Cardiac fibroblast (primary cell): ENCODE measurements at regions not wholly inside any gene's neighbourhood (a gene's known extent, or its start where the extent isn't known, plus 50 kb on each side); places are given as distances from the start of the nearest gene placed in this dataset.

Source experiments
- DNase-seq, 2 donors: peaks; one replicate each; pipeline versions ENCODE4 v3.0.0 to v3.0.0-alpha.2; 2010; ENCODE audit warnings: low read depth in 2 of 2
- H3K4me3 ChIP-seq, 2 donors: replicated peaks in 1 of 2; 1 replicate in 1 of 2; 2 replicates in 1 of 2; pipeline ENCODE4 v1.5.1; 2011; ENCODE audit warnings: low read depth in 2 of 2, low read length in 2 of 2, mild to moderate bottlenecking in 2 of 2, moderate library complexity in 1 of 2
- TF ChIP-seq, protein P1 (sequence below): IDR thresholded peaks from one replicate; pipeline ENCODE4 v1.5.1; 2011; ENCODE audit warnings: low read depth, mild to moderate bottlenecking, low read length, inconsistent platforms

DNA sequence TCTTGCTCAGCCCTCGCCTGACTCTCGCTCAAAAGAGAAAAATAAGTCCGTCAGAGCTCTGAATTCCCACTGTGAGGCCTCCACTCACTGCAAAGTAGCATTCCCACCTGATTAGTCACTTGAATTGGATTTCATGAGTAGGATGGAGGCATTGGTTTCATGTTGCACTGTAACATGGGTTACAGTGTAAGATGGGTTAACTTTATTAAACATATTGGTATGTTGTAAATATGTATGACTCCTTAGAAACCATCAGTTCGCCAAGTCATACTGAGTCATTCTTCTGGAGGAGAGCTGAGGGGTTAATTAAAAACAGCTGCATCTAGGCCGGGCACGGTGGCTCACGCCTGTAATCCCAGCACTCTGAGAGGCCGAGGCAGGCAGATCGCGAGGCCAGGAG is 93.8 kb upstream of the BNC2 start:
- peak; percentile 79 to 98 for DNase-seq
- TF ChIP-seq, protein P1, sequence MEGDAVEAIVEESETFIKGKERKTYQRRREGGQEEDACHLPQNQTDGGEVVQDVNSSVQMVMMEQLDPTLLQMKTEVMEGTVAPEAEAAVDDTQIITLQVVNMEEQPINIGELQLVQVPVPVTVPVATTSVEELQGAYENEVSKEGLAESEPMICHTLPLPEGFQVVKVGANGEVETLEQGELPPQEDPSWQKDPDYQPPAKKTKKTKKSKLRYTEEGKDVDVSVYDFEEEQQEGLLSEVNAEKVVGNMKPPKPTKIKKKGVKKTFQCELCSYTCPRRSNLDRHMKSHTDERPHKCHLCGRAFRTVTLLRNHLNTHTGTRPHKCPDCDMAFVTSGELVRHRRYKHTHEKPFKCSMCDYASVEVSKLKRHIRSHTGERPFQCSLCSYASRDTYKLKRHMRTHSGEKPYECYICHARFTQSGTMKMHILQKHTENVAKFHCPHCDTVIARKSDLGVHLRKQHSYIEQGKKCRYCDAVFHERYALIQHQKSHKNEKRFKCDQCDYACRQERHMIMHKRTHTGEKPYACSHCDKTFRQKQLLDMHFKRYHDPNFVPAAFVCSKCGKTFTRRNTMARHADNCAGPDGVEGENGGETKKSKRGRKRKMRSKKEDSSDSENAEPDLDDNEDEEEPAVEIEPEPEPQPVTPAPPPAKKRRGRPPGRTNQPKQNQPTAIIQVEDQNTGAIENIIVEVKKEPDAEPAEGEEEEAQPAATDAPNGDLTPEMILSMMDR, result no peak
- no peak overlapping the region for H3K4me3 ChIP-seq

DNA sequence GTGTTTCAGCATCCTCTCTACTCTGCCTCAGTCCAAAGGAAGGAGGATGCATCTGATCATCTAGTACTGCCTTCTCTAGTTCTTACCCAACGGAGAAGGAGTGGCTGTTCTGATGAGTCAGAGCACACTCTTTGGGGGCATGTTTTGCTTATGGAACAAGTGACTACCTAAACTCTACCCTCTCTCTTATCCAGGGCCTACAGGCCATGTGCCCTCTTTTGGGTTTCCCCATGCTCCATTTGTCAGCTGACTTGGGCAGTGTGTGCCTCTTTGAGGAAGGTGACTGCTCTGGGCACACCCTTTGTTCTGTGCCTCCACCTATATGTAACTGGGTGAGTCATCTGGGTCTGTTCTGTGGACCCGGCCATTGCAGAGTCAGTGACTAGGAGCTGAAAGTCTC is 89.6 kb upstream of the BNC2 start:
- TF ChIP-seq, protein P1, result no peak

DNA sequence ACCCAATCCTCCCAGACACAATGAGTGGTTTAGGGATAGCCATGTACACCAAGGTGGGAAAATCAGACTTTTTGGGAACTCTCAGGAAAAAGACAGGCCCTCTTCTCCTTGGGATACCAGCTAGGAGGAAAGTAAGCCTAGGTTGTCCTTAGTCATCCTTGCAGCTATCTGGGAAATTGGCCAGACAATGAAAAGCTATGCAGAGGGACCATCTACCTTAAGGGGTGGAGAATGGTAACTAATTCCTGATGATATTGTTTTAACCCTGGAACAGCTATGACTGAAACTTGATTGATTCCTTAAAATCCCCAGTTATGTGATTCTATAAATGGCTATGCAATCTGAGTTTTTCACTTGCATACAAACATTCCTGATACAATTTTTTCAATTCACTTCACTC is 88.9 kb upstream of the BNC2 start:
- no peak for DNase-seq
- no peak overlapping the region for H3K4me3 ChIP-seq
- TF ChIP-seq, protein P1, result no peak

More for the DNA sequence above, 89.6 kb upstream of the BNC2 start:
- H3K4me3 ChIP-seq, result no peak overlapping the region
- peak; percentile 17 to 78 for DNase-seq

DNA sequence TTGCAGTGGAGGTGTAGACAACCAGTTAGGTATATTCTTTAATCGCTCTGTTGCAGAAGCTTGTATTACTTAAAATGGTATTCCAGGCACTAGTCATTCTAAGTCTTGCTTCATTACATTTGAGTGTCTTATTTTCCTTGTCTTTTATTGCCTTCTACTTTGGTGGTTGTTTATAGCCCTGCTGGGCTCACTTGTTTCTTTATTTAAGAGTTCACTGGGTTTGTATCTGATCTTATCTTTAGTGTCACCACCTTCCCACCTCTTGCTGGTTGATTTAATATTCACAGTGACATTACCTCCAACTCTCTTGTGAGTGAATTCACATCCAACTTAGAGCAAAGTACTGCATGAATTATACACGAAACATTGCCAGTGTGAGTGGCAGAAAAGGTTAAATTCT is 83.6 kb upstream of the BNC2 start:
- no peak overlapping the region for H3K4me3 ChIP-seq
- TF ChIP-seq, protein P1, result no peak
- DNase-seq, result no peak

DNA sequence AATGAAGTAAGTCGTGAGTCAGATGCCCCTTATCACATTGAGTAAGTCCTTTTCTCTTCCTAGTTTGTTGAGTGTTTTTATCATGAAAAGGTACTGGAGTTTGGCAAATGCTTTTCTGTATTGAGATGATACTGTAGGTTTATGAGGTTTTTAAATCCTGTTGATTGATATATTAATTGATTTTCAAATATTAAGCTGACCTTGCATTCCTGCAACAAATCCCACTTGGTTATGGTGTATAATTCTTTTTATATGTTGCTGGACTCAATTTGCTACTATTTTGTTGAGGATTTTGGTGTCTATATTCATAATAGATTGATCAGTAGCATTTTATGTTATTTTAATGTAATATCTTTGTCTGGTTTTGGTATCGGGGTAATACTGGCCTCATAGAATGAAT is 81.0 kb upstream of the BNC2 start:
- TF ChIP-seq, protein P1, result no peak
- no peak for DNase-seq
- H3K4me3 ChIP-seq, result no peak overlapping the region

DNA sequence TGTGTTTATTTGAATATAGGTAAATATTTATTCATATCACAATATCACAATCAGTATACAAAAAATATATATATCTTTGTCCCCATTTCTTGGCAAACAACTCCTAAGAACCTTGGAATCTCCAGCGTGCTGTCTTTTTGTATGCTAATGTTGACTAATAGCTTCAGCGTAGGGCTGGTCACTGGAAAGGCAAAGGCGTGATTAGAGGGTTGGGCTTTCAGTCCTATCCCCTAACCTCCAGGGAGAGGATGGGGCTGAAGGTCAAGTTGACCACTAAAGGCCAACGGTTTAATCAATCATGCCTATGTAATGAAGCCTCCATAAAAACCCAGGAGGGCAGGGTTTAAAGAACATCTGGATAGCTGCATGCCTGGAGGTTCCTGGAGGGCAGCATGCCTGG is 79.6 kb upstream of the BNC2 start:
- no peak overlapping the region for H3K4me3 ChIP-seq
- TF ChIP-seq, protein P1, result no peak

GRCh38 chr9:16930578-16930977 is 60.1 kb upstream of the BNC2 start:
- H3K4me3 ChIP-seq, result no peak overlapping the region
- no peak for DNase-seq
- TF ChIP-seq, protein P1, result no peak

More for the DNA sequence above, 79.6 kb upstream of the BNC2 start:
- DNase-seq, result no peak
